NCI-H226 (cell line): ENCODE measurements at regions not wholly inside any gene's neighbourhood (a gene's known extent, or its start where the extent isn't known, plus 50 kb on each side); places are given as distances from the start of the nearest gene placed in this dataset.
"Not testable (repeated sequence)": the region's sequence is repeated elsewhere in the genome, so short reads cannot be mapped to it uniquely, and the experiment has no call there.

ENCODE experiments used
- DNase-seq: peaks from one replicate; pipeline ENCODE4 v3.0.0-alpha.2; 2015

DNA sequence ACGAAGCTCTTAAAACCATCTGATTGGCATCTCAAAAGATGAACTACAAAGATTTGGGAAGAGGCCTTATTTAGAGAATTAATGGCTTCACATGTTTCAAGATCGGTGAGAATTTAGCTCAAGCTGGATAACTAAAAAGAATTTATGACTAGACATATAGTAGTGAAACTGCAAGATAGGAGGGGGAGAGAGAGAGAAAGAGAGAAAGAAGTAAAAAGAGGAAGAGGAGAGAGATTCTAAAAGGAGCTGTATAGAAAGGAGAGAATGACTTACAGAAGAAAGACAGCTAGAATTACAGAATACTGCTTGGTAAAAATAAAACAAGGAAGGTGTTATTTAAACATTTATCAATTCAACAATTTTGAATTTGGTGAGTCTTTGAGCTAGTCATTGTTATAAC, 592.3 kb downstream of the SH2D4B start:
- no peak for DNase-seq

DNA sequence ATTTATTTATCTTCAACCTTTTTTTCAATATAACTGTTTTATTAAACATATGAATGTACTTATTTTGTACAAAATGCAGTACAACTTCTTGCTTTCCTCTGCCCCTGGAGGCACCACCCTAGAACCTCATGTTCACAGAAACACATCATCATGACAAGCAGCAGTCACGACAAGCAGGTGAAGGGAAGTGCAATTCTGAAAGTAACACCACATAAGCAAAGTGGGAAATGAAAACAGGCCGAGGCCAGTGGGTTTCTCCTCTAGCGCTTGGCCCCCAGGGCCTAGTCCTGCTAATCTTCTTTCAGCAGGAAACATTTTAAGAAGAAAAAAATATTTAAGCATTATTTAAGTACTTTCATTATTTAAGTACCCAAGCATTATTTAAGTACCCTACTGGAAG, 598.1 kb downstream of the SH2D4B start:
- no peak for DNase-seq

DNA sequence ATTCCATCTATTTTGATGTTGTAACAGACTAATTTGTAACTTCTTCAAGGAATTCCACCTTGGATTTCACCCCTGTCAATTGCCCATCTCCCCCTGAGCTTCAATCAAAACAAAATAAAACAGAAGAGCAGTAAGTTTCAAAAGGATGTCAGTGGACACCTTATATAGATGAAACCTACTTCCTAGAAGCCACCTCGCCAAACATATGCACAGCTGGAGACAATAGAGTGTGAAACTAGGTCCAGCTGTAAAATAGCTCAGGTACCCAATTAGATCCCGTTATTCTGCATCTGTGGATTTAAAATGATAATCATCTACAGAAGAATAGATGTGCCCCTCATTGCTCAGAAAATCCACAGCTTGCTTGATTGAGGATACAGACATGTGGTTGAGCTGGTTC, 598.6 kb downstream of the SH2D4B start:
- no peak for DNase-seq

DNA sequence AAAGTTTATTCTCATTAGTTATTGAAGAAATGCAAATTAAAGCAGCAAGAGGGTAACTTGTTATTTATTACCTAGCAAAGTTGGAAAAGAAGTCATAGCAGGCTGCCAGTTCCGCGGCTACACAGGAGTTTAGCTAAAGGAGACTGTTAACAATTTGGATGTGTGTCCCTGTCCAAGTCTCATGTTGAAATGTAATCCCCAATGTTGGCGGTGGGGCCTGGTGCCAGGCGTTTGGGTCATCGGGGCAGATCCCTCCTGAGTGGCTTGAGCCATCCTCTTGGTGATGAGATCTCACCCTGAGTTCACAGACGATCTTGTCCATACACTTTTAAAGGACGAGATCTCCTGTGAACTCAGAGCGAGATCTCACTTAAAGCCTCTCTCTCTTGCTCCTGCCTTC, 608.3 kb downstream of the SH2D4B start:
- no peak for DNase-seq

DNA sequence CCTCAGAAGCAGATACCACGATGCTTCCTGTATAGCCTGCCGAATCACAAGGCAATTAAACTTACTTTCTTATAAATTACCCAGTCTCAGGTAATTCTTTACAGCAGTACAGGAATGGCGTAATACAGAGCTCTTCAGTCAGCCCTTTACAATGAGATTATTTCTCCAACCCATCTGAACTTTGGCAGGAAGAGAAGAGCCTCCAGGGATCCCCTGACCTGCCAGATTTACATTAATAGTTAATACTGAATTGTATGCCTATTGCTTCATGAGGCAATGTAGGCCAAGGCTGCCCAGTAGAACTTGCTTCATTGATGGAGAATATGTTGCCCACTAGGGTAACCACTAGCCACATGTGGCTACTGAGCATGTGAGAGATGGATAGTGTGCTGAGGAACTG, 608.7 kb downstream of the SH2D4B start:
- no peak for DNase-seq

DNA sequence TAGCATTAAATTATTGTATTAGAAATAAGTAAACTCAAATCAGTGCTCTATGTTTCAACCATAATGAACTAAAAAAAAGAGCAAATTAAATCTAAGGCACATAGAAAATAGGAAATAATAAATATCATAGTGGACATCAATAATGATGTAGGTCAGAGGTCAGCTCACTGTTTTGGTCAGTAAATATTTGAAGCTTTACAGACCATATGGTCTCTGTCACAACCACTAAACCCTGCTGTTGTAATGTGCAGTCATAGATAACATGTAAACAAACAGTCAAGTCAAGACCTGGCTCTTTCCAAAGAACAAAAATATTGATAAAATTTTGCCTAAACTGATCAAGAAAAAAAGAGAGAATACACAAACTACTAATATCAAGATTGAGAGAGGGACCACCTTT, 615.0 kb downstream of the SH2D4B start:
- DNase-seq: no peak

DNA sequence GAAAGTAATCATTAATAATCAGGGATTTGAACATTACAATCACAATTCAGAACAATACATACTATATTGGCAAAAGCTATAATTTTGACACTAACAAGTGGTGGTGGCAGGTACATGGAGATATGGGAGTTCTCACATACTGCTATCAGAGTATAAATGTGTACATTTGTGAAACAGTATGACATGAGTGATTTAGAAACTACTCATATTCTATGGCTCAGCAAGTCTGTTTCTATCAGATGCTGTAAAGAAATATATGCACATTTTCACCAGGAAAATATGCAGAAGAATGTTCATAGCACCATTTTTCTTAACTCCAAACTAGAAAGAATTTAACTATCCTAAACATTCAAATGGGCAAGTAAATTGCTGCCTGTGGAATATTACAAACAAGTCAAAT, 620.0 kb downstream of the SH2D4B start:
- DNase-seq: no peak

DNA sequence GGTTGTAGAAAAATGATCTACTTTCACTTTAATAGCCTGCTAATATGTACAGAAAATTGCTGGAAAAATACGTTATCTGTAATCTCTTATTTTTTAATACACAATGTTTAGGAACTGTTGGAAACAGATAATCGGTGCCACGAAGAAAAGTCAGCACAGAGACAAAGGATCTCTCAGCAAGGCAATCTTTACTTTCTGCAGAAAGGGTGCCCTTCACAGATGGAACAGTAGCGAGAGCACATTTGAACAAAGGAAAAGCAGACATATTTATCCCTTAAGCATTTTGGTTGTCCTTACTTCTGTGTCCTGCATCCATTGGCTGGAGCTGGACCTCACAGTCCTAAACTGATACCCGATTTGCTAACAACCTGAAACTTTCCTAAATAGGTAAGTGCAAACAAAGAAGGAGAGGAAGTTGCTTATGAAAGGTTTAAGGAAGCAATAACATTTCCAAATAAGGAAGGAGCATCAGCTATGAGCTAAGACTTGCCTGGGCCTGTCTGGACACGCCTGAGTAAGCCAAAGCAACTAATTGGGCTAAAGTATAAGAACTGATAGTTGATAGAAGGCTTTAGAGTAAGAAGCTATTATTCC, 640.0 kb downstream of the SH2D4B start:
- no peak for DNase-seq

DNA sequence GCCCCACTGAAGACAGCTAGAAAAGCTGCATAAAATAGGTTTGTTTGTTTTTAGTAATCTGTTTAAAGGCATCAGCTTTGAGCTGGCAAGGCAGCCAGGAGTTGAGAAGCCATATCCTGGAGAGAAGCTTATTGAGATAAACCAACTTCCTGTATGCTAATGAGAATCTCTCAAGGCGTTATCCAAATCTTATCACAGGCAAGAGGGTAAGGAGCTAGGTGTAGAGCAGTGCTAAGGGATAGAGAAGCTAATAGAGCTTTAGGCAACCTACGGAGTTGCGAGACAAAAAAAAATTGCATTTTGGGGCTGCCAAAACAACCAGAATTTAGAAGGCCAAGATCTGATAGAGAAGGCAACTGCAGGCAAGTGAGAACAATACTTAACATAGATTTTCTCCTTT, 641.6 kb downstream of the SH2D4B start:
- no peak for DNase-seq

DNA sequence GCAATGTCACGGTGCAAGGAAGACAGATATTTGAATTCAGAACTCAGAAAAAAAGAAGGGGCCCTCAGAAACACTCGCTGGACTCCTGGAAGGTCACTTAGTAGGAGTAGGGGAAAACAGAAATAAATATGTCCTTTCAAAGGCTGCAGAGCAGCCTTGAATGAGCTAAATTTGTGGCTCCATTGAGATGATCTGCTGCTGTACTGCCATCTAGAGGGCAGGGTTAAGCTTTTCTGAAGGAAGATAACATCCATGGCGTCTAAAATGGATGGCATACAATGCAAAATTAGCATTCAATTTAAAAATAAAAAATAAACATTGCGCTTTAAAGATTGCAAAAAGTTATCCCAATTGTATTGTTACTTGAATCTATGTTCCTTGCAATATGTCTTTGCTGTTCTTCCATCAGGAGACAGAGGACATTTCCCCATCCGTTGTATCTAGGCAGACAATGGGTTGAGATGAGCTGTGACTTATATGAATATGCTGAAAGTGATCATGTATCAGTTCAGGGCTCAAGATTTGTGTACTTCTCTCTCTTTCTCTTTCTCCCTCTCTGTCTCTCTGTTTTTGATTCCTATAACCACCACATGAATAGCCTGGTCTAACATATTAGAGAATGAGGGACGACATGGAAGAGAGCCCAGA, 642.2 kb downstream of the SH2D4B start:
- DNase-seq: no peak

DNA sequence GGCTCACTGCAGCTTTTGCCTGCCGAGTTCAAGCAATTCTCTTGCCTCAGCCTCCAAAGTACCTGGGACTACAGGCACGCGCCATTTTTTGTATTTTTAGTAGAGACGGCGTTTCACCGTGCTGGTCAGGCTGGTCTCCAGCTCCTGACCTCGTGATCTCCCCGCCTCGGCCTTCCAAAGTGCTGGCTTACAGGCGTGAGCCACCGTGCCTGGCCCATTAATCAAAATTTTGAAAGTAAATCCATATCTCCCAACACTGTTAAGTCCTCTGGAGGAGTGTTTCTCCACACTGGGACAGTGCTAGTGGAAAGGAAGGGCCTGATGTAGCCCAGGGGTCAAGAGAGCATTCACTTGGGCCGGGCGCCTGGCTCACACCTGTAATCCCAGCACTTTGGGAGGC, 644.6 kb downstream of the SH2D4B start:
- no peak for DNase-seq

DNA sequence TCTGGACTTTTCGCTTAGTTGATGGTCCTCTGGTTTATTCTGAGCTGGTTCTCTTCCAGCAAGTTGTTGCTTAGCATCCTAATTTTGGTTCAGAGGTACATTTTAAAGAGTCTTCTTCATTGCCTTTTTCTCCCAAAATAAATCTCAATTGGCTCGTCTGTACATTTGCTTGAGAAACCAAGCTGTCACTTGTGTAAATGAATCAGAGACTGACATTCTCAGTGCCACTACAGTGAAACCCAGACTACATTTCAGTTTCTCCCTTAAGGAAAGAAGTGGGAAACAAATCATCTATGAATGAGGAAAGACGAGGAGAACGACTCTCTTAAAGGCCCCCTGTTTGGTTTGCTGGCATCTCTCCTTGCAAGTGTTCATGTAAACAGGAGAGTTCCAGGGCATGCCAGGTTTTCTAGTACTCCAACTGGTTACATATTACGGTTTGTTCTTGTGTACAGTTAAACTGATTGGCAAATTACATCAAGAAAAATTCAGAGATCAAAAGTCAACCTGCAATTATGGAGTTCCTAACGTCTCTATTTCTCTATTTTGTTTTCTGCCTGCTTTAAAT, 654.6 kb downstream of the SH2D4B start:
- DNase-seq: no peak

DNA sequence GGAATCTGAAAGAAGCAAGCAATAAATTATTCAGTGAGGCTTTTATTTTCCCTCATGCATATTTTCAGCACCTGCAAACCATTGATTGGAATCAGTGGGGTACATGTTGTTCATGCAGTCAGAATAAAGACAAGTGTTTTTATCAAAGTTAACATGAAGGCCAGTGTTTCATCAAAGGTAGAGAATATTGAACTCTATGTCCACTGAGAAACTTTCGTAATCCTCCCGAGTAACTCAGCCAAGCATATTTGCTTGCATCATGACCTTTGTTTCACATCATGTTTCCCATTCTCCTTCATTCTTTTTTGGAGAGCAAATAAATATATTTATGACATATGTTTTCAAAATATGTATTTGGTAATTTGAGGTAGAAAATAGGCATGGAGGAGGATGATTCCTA, 663.1 kb downstream of the SH2D4B start:
- DNase-seq: no peak

DNA sequence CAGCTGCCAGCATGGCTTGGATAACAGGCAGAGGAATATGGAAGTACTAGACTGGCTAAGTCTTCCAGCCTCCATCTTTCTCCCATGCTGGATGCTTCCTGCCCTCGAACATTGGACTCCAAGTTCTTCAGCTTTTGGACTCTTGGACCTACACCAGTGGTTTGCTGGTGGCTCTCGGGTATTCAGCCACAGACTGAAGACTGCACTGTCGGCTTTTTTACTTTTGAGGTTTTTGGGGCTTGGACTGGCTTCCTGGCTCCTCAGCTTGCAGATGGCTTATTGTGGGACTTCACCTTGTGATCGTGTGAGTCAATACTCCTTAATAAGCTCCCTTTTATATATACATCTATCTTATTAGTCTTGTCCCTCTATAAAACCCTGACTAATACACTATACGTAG, 667.6 kb upstream of the NRG3 start:
- not testable (repeated sequence) for DNase-seq

DNA sequence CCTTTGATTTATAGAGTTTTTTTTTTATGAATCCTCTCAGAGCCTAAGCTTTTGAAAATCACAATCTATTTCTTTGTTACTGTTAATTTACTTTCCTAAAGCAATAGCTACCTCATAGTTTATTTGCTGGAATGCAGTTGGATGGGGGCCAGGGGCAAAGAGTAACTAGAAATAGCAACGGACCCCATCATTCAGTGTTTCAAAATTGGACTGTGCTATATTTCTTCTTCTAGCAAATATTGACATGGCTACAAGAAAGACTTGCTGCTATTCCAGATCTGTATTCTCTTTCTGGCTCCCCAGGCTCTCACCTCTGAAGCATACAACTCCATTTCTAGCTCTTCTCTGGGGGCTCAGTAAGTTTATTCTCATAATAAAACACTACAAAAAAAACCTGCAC, 661.6 kb upstream of the NRG3 start:
- no peak for DNase-seq

DNA sequence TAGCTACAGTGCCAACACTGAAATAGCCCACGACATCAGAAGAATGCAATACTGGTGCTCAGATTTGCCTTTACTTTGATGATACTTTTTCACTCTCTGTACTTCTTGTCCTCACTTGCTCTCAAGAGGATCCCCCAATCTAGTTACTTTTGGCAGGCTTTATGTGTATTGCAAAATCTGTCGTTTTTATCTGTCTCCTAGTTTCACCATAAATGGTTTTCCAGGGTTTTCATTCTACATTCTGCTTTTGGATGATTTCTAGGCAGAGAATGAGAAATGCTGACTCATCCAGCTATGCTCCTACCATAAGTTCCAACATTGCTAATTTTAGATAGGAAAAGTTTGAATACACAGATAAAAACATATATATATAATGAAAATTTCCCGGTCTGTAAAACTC, 659.5 kb upstream of the NRG3 start:
- DNase-seq: no peak

DNA sequence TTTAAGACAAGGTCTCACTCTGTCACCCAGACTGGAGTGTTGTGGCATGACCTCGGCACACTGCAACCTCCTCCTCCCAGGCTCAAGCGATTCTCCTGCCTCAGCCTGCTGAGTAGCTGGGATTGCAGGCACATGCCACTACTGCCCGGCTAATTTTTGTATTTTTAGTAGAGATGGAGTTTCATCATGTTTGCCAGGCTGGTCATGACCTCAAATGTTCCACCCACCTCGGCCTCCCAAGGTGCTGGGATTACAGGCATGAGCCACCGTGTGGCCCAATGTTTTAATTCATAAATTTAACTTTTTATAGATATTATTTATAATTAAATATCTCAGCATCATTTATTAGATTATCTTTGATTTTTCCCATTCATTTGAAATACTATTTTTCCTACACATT, 658.0 kb upstream of the NRG3 start:
- DNase-seq: no peak

DNA sequence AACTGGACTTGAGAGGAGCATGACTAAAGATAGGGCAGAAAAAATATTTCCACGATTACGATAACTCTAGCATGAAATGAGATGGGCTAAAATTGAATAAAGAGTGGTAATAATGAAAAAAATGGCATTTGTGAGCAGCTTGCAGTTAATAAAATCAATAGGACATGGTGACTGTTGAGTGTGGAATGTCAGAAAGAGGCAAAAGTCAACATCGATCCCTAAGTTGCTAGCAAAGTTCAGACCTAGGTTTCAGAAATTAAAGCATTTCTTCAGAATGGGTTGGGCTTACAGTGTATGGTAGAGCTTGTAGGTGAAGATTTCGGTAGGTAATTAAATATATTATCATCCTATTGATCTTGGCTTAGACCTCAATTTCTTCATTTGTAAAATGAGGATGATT, 656.7 kb upstream of the NRG3 start:
- no peak for DNase-seq

DNA sequence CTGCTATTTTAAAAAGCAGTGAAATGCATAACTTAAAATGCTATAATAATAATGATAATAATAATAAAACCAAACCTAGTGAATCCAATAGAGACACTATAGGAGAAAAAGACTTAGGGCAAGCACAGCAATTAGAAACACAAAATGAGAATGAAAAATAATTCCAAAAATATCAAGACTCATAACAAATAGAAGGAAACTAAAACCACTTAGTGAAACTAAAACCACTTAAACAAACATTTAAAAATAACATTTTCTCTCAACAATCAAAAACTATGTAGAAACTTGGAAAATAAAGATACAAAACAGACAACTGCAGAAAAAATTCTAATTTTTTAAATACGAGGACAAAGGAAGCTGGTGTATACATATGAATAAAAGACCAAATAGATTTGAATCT, 655.2 kb upstream of the NRG3 start:
- no peak for DNase-seq

DNA sequence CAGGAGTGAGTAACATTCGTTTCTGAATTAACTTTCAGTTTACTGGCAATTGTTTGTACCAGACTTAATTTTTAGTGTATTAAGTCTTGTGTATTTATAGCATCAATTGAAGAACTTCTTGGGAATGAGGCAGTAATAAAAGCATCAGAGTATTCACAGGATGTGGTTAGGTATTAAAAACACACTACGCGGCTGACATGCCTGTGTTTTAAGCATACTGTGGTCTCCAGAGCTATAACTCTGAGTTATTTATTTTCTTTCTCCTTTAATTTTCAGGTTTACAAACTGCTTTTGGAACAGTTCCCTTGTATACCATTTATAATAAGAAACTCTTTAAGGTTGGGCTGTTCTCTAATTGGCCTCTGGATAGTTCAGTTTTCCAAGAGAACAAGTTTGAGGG, 626.1 kb upstream of the NRG3 start:
- no peak for DNase-seq

DNA sequence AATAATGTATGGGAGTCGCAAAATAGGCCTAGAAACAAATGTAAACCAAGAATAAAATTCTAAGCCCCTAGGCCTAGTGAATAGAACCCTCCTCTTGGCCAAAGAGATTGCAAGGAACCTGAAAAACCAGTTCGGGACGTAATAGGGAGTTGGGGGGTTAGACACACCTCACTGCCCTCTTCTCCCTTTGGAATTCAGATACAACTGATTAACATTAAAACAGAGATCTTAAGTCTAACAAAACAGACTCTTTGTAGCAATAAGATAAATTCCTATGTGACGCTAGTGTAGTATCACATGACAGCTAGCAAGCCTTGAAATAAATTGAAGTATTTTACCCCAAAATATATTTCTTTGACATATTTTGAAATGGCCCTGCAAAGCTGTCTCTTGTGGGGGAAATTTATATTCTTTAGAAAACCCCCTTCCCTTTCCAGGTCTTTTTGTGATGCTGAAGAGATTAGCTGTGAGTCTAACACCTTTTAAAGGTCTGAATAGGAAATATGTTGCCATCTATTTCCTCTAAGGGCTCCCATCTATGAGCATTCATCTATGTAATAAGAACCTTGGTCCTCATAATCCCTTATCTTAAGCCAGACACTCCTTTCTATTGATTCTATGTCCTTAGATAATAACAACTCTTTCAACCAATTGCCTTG, 623.4 kb upstream of the NRG3 start:
- DNase-seq: no peak

DNA sequence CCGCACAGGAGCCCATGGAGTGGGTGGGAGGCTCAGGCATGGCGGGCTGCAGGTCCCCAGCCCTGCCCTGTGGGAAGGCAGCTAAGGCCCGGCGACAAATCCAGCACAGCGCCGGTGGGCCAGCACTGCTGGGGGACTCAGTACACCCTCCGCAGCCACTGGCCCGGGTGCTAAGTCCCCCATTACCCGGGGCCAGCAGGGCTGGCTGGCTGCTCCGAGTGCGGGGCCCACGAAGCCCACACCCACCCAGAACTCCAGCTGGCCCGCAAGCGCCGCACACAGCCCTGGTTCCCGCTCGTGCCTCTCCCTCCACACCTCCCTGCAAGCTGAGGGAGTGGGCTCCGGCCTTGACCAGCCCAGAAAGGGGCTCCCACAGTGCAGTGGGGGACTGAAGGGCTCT, 610.0 kb upstream of the NRG3 start:
- not testable (repeated sequence) for DNase-seq

DNA sequence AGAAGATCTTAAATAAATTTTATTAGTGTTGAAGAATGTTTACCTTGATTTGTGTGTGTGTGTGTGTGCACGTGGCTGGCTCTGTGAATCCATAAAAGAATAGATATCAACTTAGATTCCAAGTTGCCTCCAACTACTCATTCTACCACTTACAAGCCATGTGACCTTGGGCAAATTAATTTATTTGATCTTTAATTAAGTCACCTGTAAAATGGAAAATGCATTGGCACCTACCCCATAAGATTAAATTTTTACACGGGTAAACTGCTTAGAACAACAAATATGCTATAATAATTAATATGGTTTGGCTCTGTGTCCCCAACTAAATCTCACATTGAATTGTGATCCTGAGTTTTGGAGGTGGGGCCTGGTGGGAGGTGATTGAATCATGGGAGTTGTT, 604.9 kb upstream of the NRG3 start:
- no peak for DNase-seq
